T-helper 9 cell (primary cell): ENCODE measurements at regions not wholly inside any gene's neighbourhood (a gene's known extent, or its start where the extent isn't known, plus 50 kb on each side); places are given as distances from the start of the nearest gene placed in this dataset.

Experiments
- DNase-seq: peaks from one replicate; pipeline ENCODE4 v3.0.0-alpha.2; 2020

GRCh38 chr15:35775471-35775870, 229.5 kb upstream of the DPH6 start:
- no peak for DNase-seq

DNA sequence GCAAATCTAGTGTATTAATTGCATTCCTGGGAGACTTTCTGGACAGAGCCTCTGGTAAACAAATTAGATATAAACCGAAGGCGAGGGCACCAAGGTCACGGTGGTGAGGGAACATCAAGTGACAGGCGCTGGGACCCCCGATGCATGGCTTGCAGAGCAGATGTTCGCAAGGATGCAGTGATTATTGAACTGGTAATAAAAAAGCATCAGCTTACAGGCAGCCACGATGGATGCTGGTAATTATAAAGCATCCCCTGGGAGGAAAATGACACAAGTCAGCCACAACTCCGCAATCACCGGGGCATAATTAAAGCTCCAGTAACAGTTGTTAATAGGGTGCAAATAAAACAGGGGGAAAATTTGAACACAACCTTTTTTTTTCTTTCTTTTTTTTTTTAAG, 231.1 kb upstream of the DPH6 start:
- DNase-seq, result no peak

- no peak for DNase-seq
Observed at GRCh38 chr15:35783203-35783602, 237.2 kb upstream of the DPH6 start.

DNA sequence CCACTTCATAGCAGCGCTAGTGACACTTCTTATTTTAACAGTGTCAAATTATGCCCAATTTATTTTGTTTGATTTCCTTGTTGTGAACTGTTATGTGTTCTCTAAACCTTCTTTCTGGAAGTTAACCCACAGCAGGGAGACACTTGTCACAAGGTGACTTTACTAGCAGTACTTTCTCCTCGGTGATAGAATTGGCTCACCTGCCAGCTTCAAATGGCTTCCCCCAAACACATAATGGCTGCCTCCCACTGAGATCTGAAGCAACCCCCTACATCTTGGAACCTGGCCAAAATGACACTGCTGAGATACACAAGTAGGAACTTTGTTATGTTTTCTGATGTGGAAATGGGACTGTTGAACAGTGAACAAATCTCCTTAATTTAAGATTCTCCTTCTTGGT, 238.8 kb upstream of the DPH6 start:
- DNase-seq, result no peak

DNA sequence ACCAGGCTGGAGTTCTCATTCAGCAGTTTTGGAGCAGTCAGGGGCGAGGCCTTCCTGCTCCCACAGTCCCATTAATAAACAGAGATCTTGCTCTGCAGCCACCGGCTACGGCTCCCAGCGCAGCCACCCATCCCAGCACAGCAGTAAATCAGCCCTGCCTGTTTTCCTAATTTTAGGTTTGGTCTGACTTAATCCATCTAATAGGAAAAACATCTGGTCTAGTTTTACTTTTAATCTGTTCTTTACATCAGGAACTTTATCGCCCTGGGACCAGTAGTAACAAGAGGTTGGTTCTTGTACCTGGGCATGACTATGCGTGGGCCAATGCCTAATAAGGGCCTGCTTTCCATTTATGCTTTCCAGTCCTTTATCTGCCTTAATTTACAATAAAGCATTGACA, 264.0 kb upstream of the DPH6 start:
- DNase-seq, result no peak

GRCh38 chr15:35813573-35813972, 267.6 kb upstream of the DPH6 start:
- DNase-seq, result no peak

DNA sequence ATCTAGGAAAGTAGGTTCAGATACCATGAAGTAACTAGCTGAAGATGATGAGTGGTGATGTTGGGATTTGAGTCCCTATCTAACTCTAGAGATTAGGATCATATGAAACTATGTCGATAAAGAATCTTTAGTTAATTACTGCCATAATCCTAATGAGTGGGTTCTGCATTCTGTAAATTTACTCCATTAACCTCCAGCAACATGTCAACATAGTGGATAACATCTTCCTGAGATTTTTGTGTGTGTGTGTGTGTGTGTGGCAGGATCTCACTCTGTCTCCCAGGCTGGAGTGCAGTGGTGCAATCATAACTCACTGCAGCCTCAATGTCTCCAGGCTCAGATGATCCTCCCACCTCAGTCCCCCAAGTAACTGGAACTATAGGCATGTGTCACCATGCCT, 272.9 kb upstream of the DPH6 start:
- DNase-seq, result no peak

DNA sequence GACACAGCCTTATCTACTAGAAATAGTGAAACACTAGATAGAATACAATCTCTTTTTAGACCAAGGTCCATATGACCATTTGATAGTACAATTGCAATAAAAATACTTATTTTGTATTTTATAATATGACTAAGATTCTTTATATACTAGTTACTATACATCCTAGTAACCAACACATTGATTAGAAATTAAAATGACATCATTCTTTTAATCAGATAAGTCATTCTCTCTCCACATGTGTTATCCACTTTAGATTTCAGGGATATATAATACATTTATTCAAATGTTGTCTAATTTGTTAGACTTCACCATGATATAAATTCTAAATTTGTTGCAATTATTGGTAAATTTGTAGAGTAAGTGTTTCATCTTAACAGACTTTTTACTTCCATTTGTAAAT, 276.2 kb upstream of the DPH6 start:
- no peak for DNase-seq

GRCh38 chr15:35827141-35827540, 281.2 kb upstream of the DPH6 start:
- DNase-seq, result no peak

DNA sequence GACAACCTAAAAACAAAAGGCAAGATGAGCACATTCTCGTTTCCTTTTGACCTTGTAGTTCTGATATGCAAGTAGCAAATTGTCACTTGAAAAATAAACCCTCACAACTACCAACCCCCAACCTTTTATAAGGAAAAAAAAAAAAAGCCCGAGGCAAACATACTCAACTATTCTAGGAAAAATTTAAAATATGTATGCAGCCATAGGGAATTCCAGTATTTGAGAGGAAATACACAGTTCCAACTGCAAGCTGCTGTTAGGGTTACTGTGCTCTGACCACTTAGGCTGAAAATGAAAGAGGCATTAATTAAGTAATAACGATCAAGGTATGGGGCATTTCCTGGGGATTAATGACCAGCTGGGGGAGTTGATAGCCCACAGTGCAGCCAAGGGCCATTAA, 281.9 kb upstream of the DPH6 start:
- DNase-seq, result no peak

GRCh38 chr15:35833581-35833980, 287.6 kb upstream of the DPH6 start:
- no peak for DNase-seq

GRCh38 chr15:35834216-35834830, 288.4 kb upstream of the DPH6 start:
- no peak for DNase-seq

DNA sequence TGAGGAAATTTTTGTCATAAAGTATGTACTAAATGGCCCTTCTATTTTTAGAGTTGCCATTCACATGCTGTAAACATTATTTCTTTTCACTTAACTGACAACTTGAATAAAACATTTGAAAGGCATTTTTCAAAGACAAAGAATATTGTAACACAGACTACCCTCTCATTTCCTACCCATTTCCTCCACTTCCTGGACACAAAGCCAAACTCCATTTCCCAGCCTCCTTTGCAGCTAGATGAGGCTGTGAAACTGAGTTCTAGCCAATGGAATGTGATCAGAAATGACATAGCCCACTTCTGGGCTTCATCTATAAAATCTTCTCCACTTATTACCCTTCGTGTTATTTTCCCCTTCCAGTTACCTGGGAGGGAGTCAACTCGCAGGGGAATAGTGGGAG, 288.9 kb upstream of the DPH6 start:
- no peak for DNase-seq

DNA sequence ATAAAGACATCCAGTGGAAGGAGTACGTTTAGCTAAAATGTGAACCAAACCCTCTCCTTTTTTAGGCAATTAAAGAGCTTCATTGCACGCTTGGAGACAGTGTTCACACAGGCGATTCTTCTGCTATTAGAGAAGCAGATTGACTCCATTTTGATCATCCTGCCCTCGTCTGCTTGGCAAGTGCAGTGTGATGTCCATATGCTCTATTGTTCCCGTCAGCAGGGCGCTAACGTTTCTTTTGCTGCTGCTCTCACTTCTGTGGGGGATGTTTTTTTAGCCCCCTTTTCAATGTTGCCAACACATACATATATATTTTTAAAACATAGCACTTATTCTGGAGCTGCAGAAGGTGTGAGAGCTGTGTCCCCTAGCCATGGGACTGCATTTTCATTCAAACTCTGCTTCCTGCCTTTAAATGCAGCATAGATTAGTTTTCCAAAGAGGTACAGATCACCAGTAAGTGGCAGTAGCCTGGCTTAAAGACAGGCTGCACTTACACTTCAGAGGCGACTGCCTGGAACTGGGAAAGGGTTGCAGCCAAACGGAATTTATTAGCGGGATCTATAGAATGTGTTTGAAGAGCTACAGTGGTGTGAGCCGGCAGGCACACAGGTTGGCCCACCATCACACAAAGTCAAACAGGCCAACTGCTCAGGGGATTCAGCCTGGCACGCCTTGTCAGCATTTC, 292.6 kb upstream of the DPH6 start:
- DNase-seq, result no peak

DNA sequence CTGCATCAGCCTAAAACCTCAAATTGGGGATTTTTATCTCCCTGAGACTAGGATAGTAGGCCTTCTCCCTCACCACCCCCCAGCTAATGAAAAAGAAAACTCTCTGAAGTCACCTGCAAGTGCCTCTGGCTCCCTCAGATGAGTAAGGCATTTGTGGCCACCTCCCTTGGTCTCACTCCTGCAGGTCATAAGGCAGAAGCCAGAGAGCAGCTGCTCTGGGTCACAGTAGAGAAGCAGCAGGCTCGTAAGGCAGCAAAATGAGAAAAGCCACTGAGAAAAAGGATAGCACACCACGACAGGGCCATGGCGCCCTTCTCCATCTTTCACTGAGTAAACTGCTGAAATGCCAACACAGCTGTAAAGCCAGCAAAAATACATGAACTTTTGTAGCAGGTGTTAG, 296.7 kb upstream of the DPH6 start:
- no peak for DNase-seq

DNA sequence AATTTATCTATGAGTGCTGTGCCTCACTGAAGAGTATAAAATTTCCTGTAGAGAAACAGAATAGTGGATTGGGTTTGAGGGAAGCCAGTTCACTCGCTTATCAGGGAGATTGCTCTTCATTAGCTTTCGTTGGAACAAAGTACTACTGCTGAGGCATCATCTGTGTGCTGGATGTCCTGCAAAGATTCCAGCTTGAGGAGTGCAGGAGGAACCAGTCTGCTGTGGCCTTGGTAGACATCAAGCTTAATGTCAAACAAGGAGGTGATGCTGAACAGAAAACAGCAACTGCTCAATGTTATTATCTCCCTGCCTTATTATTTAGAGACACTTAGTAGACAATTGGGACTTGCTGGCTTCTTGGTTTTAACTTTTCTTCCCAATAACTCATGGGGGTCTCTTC, 297.5 kb upstream of the DPH6 start:
- DNase-seq, result no peak

GRCh38 chr15:35850284-35850683, 304.3 kb upstream of the DPH6 start:
- no peak for DNase-seq

- no peak for DNase-seq
Observed at GRCh38 chr15:35851491-35851890, 305.5 kb upstream of the DPH6 start.

- DNase-seq, result no peak
Observed at GRCh38 chr15:35852818-35853624, 307.1 kb upstream of the DPH6 start.

GRCh38 chr15:35854316-35854715, 308.4 kb upstream of the DPH6 start:
- DNase-seq, result no peak

DNA sequence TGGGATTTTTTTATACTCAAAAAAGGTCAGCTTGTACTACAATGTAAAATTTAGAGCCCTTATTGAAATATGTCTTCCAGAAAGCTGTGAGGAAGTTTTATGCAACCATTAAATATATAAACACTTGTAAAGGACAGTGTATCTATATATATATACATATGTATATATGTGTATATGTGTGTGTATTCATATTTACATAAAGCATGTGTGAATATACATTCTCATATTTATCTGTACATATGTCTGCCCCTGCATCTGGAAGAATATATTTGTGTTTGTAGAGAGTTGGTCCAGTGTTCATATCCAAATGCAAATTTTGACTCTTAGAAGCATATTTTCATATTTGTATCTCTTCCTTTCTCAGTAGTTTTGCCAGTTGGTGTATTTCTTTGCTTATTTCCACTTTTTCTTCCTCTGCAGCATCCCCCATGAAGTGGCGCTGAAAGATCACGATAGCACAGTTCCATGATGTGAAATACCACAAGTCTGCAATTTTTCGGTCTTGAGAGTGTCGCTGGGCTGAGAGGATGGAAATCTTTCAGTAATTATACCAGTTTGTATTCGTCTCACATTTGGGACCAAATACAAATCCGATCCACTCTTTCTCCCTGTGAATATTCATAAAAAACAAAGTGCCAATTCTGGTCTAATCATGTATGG, 311.7 kb upstream of the DPH6 start:
- DNase-seq, result no peak

GRCh38 chr15:35858707-35859106, 312.7 kb upstream of the DPH6 start:
- DNase-seq, result no peak

DNA sequence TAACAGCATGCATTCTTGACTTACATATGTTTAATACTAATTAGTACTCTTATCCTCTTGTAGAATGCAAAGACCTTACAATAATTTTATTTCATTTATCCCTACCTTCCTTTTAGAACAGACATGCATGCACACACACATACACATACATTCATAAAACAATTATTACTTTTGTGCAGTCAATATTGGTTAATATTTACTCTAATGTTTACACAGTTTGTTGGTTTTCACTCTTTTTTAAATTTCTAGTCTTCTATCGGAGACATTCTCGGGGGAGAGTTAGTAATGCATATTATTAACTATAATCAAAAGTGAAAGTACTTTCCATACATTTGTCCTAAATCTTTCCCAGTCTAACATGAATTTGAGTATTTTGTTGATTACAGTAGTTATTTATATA, 317.7 kb upstream of the DPH6 start:
- DNase-seq, result no peak

DNA sequence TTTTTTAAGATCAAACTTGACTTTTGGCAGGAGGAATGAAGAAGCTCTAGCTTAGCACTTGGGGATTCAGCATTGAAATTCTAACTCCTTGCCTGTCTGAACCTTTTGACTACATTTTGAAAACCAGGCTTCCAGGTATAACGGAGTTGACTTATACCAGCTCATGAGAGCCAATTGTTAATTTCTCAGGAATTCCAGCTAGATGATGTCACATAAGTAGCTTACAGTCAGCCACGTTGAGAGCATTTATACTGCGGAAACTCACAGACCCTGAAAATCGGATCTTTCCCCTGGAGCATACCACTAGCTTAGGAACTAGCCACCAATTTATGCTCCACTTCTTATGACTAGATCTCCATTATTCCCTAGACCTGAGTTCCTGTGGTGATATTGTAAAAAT, 321.4 kb upstream of the DPH6 start:
- no peak for DNase-seq
